ENCODE measurements at regions not wholly inside any gene's neighbourhood (a gene's known extent, or its start where the extent isn't known, plus 50 kb on each side); places are given as distances from the start of the nearest gene placed in this dataset.
"Not testable (repeated sequence)": the region's sequence is repeated elsewhere in the genome, so short reads cannot be mapped to it uniquely, and the experiment has no call there.

GRCh38 chr4:146088690-146089089 is 86.8 kb upstream of the LSM6 start:
- intact Hi-C loops (cut with DNase I) = no loop called here
- DNase-seq (ENCODE audit: low spot score) = no peak

- no peak for DNase-seq (ENCODE audit: low spot score)
- intact Hi-C loops (cut with DNase I) = no loop called here
Measured at GRCh38 chr4:146087856-146088255, 87.7 kb upstream of the LSM6 start.

- no peak for DNase-seq (ENCODE audit: low spot score)
- intact Hi-C loops (cut with DNase I) = no loop called here
Measured at GRCh38 chr4:146076081-146076480, 99.4 kb upstream of the LSM6 start.

GRCh38 chr4:146073517-146073916 is 102.0 kb upstream of the LSM6 start:
- DNase-seq (ENCODE audit: low spot score) = no peak
- intact Hi-C loops (cut with DNase I) = no loop called here

GRCh38 chr4:146072376-146072775 is 103.1 kb upstream of the LSM6 start:
- no peak for DNase-seq (ENCODE audit: low spot score)
- intact Hi-C loops (cut with DNase I) = no loop called here

GRCh38 chr4:146071390-146071789 is 104.1 kb upstream of the LSM6 start:
- DNase-seq (ENCODE audit: low spot score) = no peak
- intact Hi-C loops (cut with DNase I) = no loop called here

- intact Hi-C loops (cut with DNase I) = no loop called here
- DNase-seq (ENCODE audit: low spot score) = no peak
Measured at GRCh38 chr4:146063143-146063542, 112.4 kb upstream of the LSM6 start.

GRCh38 chr4:146062340-146062739 is 113.2 kb upstream of the LSM6 start:
- intact Hi-C loops (cut with DNase I) = no loop called here

GRCh38 chr4:146061610-146062334 is 113.7 kb upstream of the LSM6 start:
- intact Hi-C loops (cut with DNase I) = no loop called here

More at GRCh38 chr4:146062340-146062739, 113.2 kb upstream of the LSM6 start:
- no peak for DNase-seq (ENCODE audit: low spot score)

GRCh38 chr4:146059865-146060264 is 115.7 kb upstream of the LSM6 start:
- DNase-seq (ENCODE audit: low spot score) = no peak

More at GRCh38 chr4:146061610-146062334, 113.7 kb upstream of the LSM6 start:
- DNase-seq (ENCODE audit: low spot score) = no peak

GRCh38 chr4:146059151-146059550 is 116.4 kb upstream of the LSM6 start:
- intact Hi-C loops (cut with DNase I) = no loop called here
- DNase-seq (ENCODE audit: low spot score) = no peak

More at GRCh38 chr4:146059865-146060264, 115.7 kb upstream of the LSM6 start:
- intact Hi-C loops (cut with DNase I) = no loop called here

- intact Hi-C loops (cut with DNase I) = no loop called here
- DNase-seq (ENCODE audit: low spot score) = no peak
Measured at GRCh38 chr4:146058531-146058930, 117.0 kb upstream of the LSM6 start.

GRCh38 chr4:146054676-146055075 is 116.1 kb upstream of the ZNF827 start:
- intact Hi-C loops (cut with DNase I) = no loop called here
- DNase-seq (ENCODE audit: low spot score) = no peak

- intact Hi-C loops (cut with DNase I) = no loop called here
Measured at GRCh38 chr4:146053891-146054290, 115.3 kb upstream of the ZNF827 start.

GRCh38 chr4:146051728-146052391 is 113.2 kb upstream of the ZNF827 start:
- DNase-seq (ENCODE audit: low spot score) = no peak
- intact Hi-C loops (cut with DNase I) = no loop called here

More at GRCh38 chr4:146053891-146054290, 115.3 kb upstream of the ZNF827 start:
- no peak for DNase-seq (ENCODE audit: low spot score)

GRCh38 chr4:146051223-146051622 is 112.6 kb upstream of the ZNF827 start:
- intact Hi-C loops (cut with DNase I) = no loop called here
- no peak for DNase-seq (ENCODE audit: low spot score)

GRCh38 chr4:146049802-146050201 is 111.2 kb upstream of the ZNF827 start:
- intact Hi-C loops (cut with DNase I) = no loop called here

GRCh38 chr4:146047768-146048167 is 109.1 kb upstream of the ZNF827 start:
- intact Hi-C loops (cut with DNase I) = not testable (repeated sequence)

More at GRCh38 chr4:146049802-146050201, 111.2 kb upstream of the ZNF827 start:
- no peak for DNase-seq (ENCODE audit: low spot score)

GRCh38 chr4:146041139-146042004 is 102.7 kb upstream of the ZNF827 start:
- intact Hi-C loops (cut with DNase I) = no loop called here
- no peak for DNase-seq (ENCODE audit: low spot score)

More at GRCh38 chr4:146047768-146048167, 109.1 kb upstream of the ZNF827 start:
- not testable (repeated sequence) for DNase-seq (ENCODE audit: low spot score)

- intact Hi-C loops (cut with DNase I) = no loop called here
- DNase-seq (ENCODE audit: low spot score) = no peak
Measured at GRCh38 chr4:146040623-146041022, 102.0 kb upstream of the ZNF827 start.
